ENCODE measurements at regions not wholly inside any gene's neighbourhood (a gene's known extent, or its start where the extent isn't known, plus 50 kb on each side); places are given as distances from the start of the nearest gene placed in this dataset.

DNA sequence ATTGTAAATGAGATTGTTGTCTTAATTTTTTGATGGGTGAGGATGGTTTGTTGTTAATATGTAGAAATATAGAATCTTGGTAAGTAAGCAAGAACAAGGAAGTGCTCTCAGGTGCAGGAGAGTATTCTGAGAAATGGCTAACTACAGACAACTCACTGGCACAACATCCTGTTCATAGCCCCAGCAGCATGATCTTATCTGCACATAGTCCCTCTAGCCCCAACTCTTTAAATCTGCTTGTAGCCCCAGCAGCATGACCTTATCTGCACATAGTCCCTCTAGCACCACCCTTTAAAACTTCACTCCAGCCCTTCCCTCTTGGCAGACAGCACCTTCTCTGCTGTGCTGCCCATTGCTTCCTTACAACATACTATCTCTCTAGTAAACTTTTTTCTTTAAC is 1957.1 kb upstream of the ADGRL3 start:
- DNase-seq (ENCODE audit: low spot score), result no peak

DNA sequence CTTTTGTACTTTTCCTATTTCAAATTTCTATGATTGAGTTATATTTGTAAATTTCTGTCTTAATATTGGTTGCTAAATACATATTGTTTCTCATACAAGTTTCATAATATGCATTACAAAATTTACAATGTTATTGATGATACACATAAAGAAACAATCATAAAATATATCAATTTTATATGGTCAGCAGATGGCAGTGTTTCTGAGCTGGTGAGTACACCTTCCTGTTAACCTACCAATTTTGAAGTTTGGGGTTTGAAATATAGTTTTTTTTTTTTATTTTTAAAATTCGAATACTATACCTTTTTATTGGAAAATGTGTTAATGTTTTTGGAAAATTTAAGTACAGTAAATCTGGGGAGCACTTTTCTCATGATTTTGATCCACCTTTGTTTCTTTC is 1953.1 kb upstream of the ADGRL3 start:
- DNase-seq (ENCODE audit: low spot score), result no peak

DNA sequence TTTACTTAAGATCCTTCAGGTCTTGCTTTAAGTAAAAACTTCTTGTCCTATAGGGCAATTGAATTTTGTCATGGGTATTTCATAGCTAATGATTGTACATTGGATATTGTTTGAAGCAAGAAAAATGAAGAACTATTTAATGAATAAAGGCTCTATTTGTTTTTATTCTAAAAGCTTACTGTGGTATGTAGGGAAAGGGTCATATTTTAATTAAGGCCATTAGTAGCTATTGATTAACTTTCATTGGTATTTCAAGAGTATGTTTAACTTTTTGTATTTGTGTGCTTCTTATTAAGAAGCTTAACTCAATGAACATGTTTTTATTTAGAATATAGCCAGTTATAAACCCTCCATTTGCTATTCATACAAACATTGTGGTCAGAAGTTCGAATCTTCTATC is 1951.8 kb upstream of the ADGRL3 start:
- no peak for DNase-seq (ENCODE audit: low spot score)

DNA sequence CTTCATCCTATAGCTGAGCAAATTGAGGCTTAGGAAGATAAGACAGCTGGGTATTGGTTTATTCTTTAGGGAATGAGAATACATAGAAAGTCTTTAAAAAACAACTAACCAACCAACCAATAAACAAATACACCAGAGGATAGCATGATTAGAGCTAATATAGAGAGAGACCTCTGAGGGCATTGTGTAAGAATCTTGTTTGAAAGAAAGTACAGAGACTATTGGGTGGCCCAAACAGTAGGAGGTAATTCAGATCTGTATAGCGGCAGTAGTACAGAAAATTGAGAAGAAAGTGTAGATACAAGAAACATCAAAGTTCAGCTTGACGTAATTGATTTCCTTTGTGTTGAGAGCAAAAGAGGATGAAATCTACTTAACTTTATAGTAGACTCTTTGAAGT is 1951.0 kb upstream of the ADGRL3 start:
- no peak for DNase-seq (ENCODE audit: low spot score)

DNA sequence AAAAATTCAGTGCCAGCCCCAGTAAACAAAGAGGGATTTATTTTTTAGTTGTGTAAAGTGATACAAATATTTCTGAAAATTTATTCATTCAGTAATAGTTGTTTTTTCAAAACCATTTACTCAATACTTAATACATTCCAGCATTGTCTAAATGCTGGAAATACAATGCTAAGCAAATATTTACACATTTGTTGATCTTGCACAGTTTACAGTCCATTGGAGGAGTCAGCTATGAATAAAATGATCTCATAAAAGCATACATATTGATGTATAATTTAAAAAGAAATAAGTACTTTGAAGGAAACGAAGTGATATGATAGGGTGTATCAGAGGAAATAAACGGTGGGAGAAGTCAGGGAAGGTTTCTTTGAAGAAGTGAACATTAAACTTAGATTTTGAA is 1942.1 kb upstream of the ADGRL3 start:
- DNase-seq (ENCODE audit: low spot score), result no peak

DNA sequence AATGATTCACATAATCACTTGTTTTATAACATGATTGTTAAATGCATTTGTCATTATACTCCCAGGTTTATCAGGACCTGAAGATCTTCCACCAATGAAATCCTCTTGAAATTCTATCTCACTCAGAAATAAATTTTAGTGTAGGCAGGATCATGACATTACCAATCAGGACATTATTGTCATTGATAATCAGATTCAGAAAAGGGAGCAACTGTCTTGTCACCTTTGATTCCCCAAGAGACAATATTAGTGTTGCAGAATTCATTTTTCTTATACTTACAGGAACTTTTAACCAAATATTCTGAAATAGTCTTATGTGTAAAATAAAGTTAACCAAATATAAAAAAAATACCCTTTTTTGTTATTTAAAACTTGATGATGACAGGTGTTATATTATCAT is 1892.5 kb upstream of the ADGRL3 start:
- DNase-seq (ENCODE audit: low spot score), result no peak

DNA sequence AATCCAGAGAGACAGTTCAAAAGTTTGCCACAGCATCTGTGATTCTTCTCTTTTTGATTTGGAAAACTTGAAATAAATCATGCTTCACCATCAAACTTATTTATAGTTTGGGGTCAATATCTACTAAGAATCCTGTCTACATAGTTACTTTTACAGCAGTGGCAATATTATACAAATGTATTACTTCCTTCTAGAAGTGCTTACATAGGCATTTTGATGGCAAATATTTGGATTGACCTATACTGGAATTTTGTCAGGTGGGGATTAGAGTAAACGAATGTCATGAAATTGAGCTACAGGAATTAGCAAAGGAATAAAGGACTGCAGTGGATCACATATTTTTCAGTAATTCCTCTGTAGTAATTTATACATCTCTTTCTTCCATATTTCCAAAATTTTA is 1885.5 kb upstream of the ADGRL3 start:
- no peak for DNase-seq (ENCODE audit: low spot score)

DNA sequence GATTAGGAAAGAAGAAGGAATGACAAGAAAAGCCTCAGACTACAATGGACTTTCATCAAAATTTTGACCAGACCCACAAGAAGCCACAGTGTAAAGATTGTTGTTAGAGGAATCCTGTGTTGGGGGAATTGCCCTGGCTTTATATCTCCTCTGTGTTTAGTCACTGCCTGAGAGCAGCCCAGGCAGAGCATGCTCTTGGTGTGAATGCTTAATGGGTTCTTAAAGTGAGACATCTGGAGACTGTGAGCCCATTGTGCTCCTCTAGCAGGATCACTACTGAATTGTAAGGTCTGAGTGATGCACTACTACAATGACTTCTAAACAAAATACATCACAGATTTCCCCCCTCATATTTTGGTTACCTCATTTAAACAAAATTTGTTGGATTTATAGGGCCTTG is 1860.5 kb upstream of the ADGRL3 start:
- no peak for DNase-seq (ENCODE audit: low spot score)

DNA sequence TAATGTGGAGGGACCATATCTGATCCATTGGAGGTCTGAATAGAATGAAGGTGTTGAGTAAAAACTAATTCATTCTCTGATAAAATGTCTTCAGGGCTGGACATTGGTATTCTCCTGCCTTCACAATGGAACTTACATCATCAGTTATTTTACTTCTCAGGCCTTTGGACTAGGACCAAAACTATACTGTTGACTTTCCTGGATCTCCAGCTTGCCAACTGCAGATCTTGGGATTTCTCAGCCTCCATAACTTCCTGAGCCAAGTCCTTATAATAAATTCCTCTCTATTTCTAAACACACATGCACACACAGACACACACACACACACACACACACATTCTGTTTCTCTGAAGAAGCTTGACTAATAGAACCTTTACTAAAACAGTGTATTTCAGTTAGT is 1858.6 kb upstream of the ADGRL3 start:
- DNase-seq (ENCODE audit: low spot score), result no peak

DNA sequence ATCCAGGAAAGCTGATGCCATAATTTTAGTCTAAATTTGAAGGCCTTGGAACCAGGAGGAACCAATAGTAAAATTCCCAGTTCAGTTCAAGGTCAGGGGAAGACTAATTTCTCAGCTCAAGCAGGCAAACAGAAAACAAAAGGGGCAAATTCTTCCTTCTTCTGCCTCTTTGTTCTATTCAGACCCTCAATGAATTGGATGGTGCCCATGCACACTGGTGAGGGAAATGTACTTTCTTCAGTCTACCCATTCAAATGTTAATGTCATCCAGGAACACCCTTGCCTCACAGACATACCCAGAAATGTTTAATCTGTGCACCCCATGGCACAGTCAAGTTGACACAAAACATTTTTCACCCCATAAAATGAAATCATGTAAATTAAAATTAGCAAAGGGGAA is 1851.2 kb upstream of the ADGRL3 start:
- no peak for DNase-seq (ENCODE audit: low spot score)

DNA sequence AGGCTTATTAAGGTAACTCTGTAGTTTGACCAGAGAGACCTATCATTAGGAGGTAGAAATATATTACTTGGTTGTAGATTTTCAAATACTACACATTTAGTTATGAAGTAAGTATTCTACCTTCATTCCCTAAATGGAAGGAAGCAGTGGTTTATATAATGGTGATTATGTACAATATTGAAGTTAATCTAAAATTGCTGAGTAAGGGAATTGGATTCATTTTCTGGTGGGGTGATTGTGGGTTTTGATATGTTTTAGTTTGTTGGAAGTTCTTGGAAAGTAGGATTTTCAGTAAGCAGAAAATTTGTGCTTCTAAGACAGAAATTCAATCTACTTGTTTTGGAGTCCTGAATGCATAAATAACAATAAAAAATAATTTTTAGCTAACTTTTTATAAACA is 1830.9 kb upstream of the ADGRL3 start:
- no peak for DNase-seq (ENCODE audit: low spot score)

DNA sequence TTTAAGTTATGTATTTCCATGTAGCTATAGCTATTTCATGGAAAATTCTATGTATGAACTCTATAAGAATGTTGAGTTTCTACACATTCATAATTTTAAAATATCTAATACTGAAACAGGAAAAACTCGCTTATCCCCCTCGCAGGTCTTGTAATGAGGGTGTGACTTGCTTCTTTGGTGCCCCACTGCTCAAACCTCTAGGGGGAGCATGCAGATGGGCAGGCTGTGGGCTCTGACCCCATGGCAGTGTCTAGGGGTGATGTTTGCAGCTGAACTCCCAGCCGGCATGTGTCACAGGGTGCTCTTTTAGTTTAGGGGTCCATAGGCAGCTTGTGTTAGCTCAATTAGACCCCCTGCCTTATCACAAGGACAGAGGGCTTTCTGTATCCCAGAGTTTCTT is 1825.7 kb upstream of the ADGRL3 start:
- no peak for DNase-seq (ENCODE audit: low spot score)

DNA sequence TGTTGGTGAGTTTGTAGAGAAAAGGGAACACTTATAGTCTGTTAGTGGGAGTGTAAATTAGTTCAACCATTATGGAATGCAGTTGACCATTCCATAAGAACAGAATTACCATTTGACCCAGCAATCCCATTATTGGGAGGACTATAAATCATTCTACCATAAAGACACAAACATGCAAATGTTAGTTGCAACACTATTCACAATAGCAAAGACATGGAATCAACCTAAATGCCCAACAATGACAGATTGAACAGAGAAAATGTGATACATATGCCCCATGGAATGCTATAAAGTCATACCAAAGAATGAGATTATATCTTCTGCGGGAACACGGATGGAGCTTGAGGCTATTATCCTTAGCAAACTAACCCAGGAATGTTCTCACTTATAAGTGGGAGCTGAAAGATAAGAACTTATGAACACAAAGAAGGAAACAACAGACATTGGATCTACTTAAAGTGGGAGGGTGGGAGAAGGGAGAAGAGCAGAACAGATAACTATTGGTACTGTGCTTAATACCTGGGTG is 1819.2 kb upstream of the ADGRL3 start:
- DNase-seq (ENCODE audit: low spot score), result no peak

DNA sequence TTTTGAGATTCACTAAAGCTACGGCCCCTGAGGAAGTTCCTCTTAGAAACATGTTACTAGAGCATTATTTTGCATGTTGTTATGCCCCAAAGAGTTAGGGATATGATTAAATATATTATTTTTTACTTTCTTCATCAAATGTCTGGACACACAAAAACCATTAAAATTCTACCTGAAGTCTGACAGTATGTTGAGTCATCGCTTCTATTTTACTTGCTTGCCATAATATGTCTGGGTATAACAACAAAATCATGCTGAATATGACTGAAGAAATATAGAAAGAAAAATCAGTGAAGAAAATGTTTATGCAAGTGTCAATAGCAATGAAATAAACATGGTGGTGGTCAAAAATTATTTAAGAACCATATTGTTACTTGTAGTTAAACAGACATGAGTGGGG is 1818.5 kb upstream of the ADGRL3 start:
- no peak for DNase-seq (ENCODE audit: low spot score)

DNA sequence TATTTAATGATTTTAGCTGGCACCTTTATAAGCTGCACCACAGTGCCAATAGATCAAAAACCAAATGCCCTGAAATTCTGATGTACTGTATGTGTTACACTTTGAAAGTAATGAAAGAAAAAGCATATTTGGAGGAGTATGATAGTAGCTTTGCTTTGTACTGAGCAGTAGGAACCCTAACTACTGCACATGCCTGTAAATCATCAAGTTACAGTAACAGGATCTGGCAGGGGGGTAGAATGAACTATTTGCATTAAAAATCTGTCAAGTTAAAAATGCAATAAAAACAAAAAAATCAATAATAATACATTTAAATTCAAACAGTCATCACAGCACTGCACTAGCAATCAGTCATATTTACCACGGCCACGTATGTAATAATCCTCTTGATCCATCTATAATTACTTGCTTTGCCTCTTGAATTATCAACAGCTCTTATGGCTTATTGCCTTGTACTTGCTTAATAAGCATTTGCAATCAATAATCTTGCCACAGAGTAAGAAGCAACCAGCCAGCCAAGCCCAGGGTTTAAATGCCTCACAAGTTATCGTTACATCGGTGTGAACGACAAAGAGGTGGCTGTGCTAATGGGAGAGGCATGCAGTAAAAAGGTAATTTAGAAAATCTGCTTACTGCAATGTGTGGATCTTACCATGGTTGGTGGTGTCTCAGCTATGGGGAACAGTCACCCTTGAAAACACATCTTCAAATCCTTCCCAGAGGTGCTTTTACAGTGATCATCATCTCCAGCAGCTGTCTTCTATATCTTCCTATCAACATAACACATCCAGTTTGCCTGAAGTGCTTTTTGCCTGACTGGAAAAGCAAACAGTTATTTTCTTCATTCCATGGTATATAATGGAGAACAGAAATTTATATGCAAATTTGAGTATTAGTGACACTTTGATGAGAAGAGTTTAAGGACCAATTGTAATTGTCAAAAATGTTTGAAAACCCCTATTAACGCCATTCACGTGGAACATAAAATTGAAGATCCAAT is 1812.1 kb upstream of the ADGRL3 start:
- DNase-seq (ENCODE audit: low spot score), result no peak

DNA sequence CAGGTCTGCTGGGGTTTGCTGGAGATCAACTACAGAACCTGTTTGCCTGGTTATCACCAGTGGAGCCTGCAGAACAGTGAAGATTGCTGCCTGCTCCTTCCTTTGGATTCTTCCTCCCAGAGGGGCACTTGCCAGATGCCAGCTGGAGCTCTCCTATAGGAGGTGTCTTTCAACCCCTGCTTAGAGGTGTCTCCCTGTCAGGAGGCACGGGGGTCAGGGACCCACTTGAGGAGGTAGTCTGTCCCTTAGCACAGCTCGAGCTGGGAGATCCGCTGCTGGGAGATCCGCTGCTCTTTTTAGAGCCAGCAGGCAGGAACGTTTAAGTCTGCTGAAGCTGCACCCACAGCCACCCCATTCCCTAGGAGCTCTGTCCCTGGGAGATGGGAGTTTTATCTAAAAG is 1806.3 kb upstream of the ADGRL3 start:
- DNase-seq (ENCODE audit: low spot score), result no peak

DNA sequence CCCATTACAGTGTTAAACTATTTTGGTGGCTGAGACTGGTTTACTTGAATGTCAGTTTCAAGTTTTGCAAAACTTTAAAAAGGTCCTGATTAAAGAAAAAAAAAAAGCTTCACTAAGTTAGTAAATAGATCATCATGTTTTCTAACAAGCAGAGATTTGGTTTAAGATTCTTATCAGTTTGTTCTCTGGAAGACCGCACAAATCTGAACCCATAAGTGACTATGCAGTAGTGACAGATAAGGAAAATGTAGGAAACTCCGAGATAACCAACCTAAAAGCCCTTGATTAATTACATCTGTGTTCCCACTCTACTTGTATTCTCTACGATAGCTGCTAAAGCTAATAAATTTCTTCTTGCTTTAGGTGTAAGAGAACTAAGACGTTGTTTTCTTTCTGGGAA is 1799.8 kb upstream of the ADGRL3 start:
- no peak for DNase-seq (ENCODE audit: low spot score)

DNA sequence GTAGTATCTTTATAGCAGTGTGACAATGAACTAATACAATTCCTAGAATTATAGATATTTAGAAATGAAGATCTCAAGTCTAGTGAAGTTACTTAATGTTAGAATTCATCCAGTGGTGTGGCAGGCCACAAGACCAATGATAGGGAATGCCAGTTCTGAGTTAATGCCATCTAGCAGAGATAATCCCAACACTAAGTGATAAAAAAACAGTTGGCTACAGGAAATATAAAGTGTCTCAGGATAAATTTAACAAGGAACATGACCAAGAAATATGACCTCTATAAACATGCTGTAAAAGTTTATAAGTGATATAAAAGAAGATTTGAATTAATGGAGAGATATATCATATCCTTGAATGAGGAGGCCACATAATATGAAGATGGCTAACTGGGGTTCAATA is 1790.5 kb upstream of the ADGRL3 start:
- DNase-seq (ENCODE audit: low spot score), result no peak

DNA sequence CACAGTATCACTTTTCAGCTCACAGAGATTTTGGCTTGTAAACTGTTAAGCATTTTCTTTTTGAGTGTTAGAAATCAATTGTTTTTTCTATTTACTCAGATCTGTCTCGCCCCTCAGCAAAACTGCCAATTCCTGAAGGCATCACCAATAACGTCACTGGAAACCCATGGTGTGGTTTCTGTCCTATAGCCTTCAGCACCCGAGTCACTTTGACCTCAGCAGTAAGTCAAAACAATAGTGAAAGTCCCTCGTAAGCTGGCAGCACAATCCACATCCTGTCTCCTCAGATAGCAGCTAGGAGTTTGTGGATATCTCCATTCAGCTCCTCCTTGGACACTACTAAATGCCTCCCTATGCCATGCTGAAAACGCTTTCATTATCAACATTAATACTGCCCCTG is 1787.4 kb upstream of the ADGRL3 start:
- DNase-seq (ENCODE audit: low spot score), result no peak

DNA sequence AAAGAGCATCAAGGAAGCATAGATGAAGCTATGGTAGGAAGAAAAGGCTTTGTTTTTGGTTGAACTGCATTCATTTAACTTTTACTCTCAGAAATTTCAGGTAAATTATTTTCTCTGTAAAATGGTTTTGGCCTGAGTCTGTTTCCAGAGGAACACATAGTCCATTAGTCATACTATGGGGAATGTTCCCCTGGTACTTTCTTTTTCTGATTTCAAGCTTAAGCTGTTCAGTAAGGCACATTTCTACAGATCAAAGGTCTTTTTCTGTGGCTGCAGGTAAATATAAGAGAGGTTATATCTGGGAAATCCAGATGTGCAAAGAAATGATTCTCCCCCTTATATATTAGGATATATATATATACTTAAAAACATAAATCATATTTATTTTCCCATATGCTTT is 1744.4 kb upstream of the ADGRL3 start:
- no peak for DNase-seq (ENCODE audit: low spot score)

DNA sequence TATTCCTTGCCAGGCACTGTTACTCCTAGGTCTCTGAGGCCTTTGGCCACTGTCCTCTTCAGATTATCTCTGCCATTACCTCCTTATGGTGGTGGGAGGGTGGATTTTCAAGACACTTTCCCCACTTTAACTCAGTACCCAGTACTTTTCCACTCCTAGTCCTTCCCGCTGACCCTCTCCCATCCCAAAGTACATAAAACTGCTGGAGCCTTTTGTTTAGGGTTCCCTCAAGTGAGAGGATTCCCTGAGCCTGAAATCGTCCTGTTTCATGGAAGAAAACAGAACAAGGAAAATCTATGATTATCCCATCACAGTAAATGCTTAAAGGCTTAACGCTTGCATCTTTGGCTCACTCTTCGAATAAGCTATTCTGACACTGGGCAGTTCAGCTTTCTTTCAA is 1742.5 kb upstream of the ADGRL3 start:
- DNase-seq (ENCODE audit: low spot score), result no peak

DNA sequence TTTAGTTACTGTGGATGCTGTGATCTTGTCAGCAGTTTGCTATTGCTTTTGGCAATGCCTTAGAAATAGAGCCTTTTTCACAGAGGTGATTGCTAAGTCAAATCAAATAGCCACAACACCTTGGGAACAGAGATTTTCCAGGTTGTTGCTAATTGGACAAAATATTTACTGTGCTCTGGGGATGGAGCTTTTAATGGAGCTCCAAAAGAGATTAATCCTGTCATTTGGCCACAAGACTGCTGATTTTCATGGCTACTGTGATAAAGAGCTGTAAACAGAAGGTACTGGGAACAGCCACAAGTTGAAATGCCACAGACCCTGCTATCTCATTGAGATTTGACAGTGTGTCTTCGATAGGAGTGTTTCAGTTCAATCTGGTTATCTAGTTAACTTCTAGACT is 1715.2 kb upstream of the ADGRL3 start:
- no peak for DNase-seq (ENCODE audit: low spot score)

DNA sequence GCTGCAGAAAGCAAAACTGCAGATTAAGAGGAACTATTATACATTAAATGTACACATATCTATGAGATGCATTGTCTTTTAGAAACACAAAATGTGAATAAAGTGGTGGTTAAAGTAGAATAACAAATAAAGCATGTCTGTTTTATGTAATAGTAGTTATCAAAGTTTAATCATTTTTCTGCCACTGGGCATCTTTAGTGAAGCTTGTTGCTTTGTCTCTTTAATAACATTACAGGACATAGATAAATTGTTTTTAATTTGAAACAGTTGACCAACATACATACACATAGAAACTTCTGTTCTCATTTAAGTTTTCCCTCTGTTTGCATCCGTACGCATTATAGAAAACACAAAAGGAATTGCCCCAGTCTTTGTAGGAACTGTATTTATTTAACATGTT is 1700.0 kb upstream of the ADGRL3 start:
- DNase-seq (ENCODE audit: low spot score), result no peak

DNA sequence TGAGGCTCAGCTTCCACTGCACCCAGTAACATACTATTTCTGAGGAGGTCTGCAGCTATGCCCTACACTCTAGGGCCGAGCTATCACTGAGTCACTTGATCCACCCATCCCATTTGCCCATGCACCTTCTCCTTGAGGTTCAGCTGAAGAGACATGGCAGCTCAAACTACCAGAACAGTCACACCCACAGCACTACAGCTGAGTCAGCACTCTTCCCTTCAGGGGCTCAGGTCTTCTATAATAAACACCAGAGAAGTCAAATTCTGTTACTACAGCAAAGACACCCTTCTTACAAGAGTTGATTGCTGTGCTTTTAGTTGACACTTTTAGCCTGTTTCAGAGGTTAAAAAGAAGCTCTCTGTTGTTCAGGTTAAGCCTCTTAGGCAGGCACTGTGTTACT is 1696.4 kb upstream of the ADGRL3 start:
- DNase-seq (ENCODE audit: low spot score), result no peak

Measured in HuH-7.5 (cell line).